DND-41 (cell line): ENCODE measurements at regions not wholly inside any gene's neighbourhood (a gene's known extent, or its start where the extent isn't known, plus 50 kb on each side); places are given as distances from the start of the nearest gene placed in this dataset.

ENCODE experiments used
- EZH2 ChIP-seq: IDR thresholded peaks from 3 replicates; pipeline ENCODE4 v1.6.1; 2012; ENCODE audit warnings: borderline replicate concordance, low read depth, mild to moderate bottlenecking, moderate library complexity, low read length, inconsistent platforms; ENCODE audit not compliant: severe bottlenecking
- TF ChIP-seq, protein P1 (sequence below): IDR thresholded peaks from 2 replicates; pipeline ENCODE4 v1.5.1; 2012; ENCODE audit warnings: borderline replicate concordance, low read length, moderate library complexity, mild to moderate bottlenecking; ENCODE audit not compliant: poor library complexity, severe bottlenecking; ENCODE audit errors: extremely low read depth

DNA sequence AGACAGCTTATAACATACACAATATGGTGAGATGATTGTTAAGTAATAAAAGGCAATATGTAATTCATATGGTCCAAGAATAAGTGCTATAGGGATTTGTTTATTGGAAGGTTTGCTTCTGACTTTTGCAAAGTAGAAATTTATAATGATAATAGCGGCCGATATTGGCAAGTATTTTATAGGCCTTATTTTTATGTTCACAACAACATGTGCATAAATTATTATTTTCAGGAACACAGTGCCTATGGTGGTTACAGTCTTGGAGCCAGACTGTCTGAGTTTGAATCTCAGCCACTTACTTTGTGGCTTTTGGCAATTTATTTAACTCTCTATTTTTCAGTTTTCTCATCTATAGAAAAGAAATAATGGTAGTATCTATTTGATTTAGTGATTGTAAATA lies 607.5 kb downstream of the USP25 start:
- TF ChIP-seq, protein P1, sequence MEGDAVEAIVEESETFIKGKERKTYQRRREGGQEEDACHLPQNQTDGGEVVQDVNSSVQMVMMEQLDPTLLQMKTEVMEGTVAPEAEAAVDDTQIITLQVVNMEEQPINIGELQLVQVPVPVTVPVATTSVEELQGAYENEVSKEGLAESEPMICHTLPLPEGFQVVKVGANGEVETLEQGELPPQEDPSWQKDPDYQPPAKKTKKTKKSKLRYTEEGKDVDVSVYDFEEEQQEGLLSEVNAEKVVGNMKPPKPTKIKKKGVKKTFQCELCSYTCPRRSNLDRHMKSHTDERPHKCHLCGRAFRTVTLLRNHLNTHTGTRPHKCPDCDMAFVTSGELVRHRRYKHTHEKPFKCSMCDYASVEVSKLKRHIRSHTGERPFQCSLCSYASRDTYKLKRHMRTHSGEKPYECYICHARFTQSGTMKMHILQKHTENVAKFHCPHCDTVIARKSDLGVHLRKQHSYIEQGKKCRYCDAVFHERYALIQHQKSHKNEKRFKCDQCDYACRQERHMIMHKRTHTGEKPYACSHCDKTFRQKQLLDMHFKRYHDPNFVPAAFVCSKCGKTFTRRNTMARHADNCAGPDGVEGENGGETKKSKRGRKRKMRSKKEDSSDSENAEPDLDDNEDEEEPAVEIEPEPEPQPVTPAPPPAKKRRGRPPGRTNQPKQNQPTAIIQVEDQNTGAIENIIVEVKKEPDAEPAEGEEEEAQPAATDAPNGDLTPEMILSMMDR: no peak
- TF ChIP-seq EZH2: no peak
